ENCODE measurements at regions not wholly inside any gene's neighbourhood (a gene's known extent, or its start where the extent isn't known, plus 50 kb on each side); places are given as distances from the start of the nearest gene placed in this dataset.

- TF ChIP-seq CTCF (IDR thresholded peaks at IDR 0.05) = no peak
- Histone ChIP-seq H3K4me1 (no peaks in the 10 kb centered on the region), H3K36me3 (no peaks in the 10 kb centered on the region), H3K4me3 (no peak overlapping the region), H3K27me3 (no peaks in the 10 kb centered on the region), H3K9me3 (no peaks in the 10 kb centered on the region), H3K27ac (no peak overlapping the region)
- DNase-seq = no peak
- intact Hi-C loops (cut with DNase I; ENCODE audit: low total_unique reads) = no loop called here
Measured at GRCh38 chr12:58086006-58086405, 144.6 kb downstream of the ATP23 start.

- Histone ChIP-seq H3K4me1 (no peaks in the 10 kb centered on the region), H3K27ac (no peak overlapping the region), H3K36me3 (no peaks in the 10 kb centered on the region), H3K27me3 (no peaks in the 10 kb centered on the region), H3K9me3 (no peaks in the 10 kb centered on the region), H3K4me3 (no peak overlapping the region)
- intact Hi-C loops (cut with DNase I; ENCODE audit: low total_unique reads) = no loop called here
- no peak for DNase-seq
- TF ChIP-seq CTCF (IDR thresholded peaks at IDR 0.05) = no peak
Measured at GRCh38 chr12:58086930-58087329, 145.6 kb downstream of the ATP23 start.

GRCh38 chr12:58087423-58088127, 146.2 kb downstream of the ATP23 start:
- Histone ChIP-seq H3K9me3 (no peaks in the 10 kb centered on the region), H3K27ac (no peak overlapping the region), H3K36me3 (no peaks in the 10 kb centered on the region), H3K4me1 (no peaks in the 10 kb centered on the region), H3K27me3 (no peaks in the 10 kb centered on the region), H3K4me3 (no peak overlapping the region)
- intact Hi-C loops (cut with DNase I; ENCODE audit: low total_unique reads) = no loop called here
- no peak for TF ChIP-seq CTCF (IDR thresholded peaks at IDR 0.05)
- no peak for DNase-seq

GRCh38 chr12:58089588-58089987, 148.2 kb downstream of the ATP23 start:
- intact Hi-C loops (cut with DNase I; ENCODE audit: low total_unique reads) = no loop called here
- no peaks in the 10 kb centered on the region for H3K27me3 ChIP-seq
- H3K4me3 ChIP-seq = no peak overlapping the region
- no peaks in the 10 kb centered on the region for H3K9me3 ChIP-seq
- no peak for TF ChIP-seq CTCF (IDR thresholded peaks at IDR 0.05)
- no peaks in the 10 kb centered on the region for H3K36me3 ChIP-seq
- no peak overlapping the region for H3K27ac ChIP-seq
- DNase-seq = no peak
- no peaks in the 10 kb centered on the region for H3K4me1 ChIP-seq

- H3K4me3 ChIP-seq = no peak overlapping the region
- no peak for TF ChIP-seq CTCF (IDR thresholded peaks at IDR 0.05)
Measured at GRCh38 chr12:58090685-58091084, 149.3 kb downstream of the ATP23 start.

GRCh38 chr12:58095002-58095401, 153.6 kb downstream of the ATP23 start:
- no peak overlapping the region for H3K4me3 ChIP-seq
- no peak overlapping the region for H3K27ac ChIP-seq
- no peak for DNase-seq
- intact Hi-C loops (cut with DNase I; ENCODE audit: low total_unique reads) = no loop called here
- no peaks in the 10 kb centered on the region for H3K9me3 ChIP-seq
- no peaks in the 10 kb centered on the region for H3K27me3 ChIP-seq
- no peaks in the 10 kb centered on the region for H3K4me1 ChIP-seq
- H3K36me3 ChIP-seq = no peaks in the 10 kb centered on the region
- TF ChIP-seq CTCF (IDR thresholded peaks at IDR 0.05) = no peak

More at GRCh38 chr12:58090685-58091084, 149.3 kb downstream of the ATP23 start:
- no peaks in the 10 kb centered on the region for H3K36me3 ChIP-seq
- H3K27ac ChIP-seq = no peak overlapping the region
- intact Hi-C loops (cut with DNase I; ENCODE audit: low total_unique reads) = no loop called here
- H3K4me1 ChIP-seq = no peaks in the 10 kb centered on the region
- no peaks in the 10 kb centered on the region for H3K27me3 ChIP-seq
- no peaks in the 10 kb centered on the region for H3K9me3 ChIP-seq
- DNase-seq = no peak
